ENCODE measurements at regions not wholly inside any gene's neighbourhood (a gene's known extent, or its start where the extent isn't known, plus 50 kb on each side); places are given as distances from the start of the nearest gene placed in this dataset.

DNA sequence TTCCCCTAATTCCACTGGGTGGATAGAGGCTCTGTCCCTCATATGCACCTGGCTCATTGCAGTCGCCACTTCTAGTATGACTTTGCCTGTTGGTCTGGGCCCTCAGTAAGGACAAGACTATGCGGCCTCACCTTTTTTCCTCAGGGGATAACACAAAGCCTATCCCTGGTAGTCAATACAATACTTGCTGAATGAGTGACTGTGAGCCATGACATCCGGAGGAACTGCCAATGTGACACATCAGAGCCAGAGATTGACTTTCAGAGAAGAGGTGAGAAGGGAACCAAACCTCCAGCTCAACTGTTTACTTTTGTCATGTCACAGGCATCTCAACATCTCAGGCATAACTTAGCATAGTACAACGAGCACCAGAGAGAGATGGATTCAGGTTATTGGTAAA lies 371.3 kb downstream of the DMRT2 start:
- DNase-seq (ENCODE audit: low read depth in 1 of 2, low spot score in 1 of 2) (no peak), FAIRE-seq (no peak)
- no peaks in the 10 kb centered on the region for H3K4me1 ChIP-seq

DNA sequence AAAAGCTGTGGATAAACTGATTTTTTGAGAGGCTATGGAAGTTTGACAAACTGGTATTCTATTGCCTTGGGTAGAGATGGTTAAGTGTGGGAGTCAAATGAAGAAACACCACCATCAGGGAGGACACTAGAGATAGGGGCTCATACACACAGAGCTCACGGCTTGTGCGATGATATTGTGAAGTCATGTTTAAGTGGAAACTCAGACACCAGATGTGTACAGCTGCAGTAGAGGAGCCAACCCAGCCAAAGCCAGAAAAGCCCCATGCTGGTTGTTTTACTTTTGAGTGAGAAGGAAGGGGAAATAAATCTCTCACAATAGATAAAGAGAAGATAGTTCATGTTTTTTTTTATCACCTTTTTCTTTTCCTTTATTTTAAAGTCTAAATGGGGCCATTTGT lies 377.7 kb downstream of the DMRT2 start:
- H3K4me2 ChIP-seq = no peak overlapping the region
- CTCF ChIA-PET = interaction anchor here (1.1 kb wide), 1 partner anchor 327 kb away, joined by 3 read pairs; no protein-coding TSS in a partner anchor

More for the DNA sequence above, 371.3 kb downstream of the DMRT2 start:
- TF ChIP-seq HOXA7 (CRISPR knock-in tag; IDR thresholded peaks at IDR 0.05) (no peak), EP300 (IDR thresholded peaks at IDR 0.05) (no peak), CHD4 (IDR thresholded peaks at IDR 0.05; ENCODE audit: borderline replicate concordance) (no peak), ESRRA (IDR thresholded peaks at IDR 0.05; ENCODE audit: borderline replicate concordance, low read length) (no peak), NPAS2 (CRISPR knock-in tag; IDR thresholded peaks at IDR 0.05; ENCODE audit: borderline replicate concordance) (no peak), ATOH8 (CRISPR knock-in tag; IDR thresholded peaks at IDR 0.05; ENCODE audit: low read depth) (no peak), MYC (IDR thresholded peaks at IDR 0.05; ENCODE audit: borderline replicate concordance, low read length) (no peak), JUNB (IDR thresholded peaks at IDR 0.05) (no peak), MAX (IDR thresholded peaks at IDR 0.05) (no peak), KDM1A (IDR thresholded peaks at IDR 0.05; ENCODE audit: low read depth) (no peak), KDM5A (IDR thresholded peaks at IDR 0.05) (no peak), HOXB13 (CRISPR knock-in tag; IDR thresholded peaks at IDR 0.05; ENCODE audit: low read depth) (no peak), ZFP36 (IDR thresholded peaks at IDR 0.05; ENCODE audit: borderline replicate concordance, partially characterized antibody) (no peak), EHF (CRISPR knock-in tag; IDR thresholded peaks at IDR 0.05) (no peak), CHD2 (IDR thresholded peaks at IDR 0.05; ENCODE audit: low read length, partially characterized antibody) (no peak), HEYL (CRISPR knock-in tag; IDR thresholded peaks at IDR 0.05) (no peak)
- TF ChIP-seq, protein P1, sequence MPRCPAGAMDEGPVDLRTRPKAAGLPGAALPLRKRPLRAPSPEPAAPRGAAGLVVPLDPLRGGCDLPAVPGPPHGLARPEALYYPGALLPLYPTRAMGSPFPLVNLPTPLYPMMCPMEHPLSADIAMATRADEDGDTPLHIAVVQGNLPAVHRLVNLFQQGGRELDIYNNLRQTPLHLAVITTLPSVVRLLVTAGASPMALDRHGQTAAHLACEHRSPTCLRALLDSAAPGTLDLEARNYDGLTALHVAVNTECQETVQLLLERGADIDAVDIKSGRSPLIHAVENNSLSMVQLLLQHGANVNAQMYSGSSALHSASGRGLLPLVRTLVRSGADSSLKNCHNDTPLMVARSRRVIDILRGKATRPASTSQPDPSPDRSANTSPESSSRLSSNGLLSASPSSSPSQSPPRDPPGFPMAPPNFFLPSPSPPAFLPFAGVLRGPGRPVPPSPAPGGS (IDR thresholded peaks at IDR 0.05) = no peak
- TF ChIP-seq, protein P2, sequence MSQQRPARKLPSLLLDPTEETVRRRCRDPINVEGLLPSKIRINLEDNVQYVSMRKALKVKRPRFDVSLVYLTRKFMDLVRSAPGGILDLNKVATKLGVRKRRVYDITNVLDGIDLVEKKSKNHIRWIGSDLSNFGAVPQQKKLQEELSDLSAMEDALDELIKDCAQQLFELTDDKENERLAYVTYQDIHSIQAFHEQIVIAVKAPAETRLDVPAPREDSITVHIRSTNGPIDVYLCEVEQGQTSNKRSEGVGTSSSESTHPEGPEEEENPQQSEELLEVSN (IDR thresholded peaks at IDR 0.05; ENCODE audit: borderline replicate concordance, low read depth) = no peak
- TF ChIP-seq, protein P3, sequence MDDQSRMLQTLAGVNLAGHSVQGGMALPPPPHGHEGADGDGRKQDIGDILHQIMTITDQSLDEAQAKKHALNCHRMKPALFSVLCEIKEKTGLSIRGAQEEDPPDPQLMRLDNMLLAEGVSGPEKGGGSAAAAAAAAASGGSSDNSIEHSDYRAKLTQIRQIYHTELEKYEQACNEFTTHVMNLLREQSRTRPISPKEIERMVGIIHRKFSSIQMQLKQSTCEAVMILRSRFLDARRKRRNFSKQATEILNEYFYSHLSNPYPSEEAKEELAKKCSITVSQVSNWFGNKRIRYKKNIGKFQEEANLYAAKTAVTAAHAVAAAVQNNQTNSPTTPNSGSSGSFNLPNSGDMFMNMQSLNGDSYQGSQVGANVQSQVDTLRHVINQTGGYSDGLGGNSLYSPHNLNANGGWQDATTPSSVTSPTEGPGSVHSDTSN (IDR thresholded peaks at IDR 0.05) = no peak
- Histone ChIP-seq H3K9me3 (no peaks in the 10 kb centered on the region; the same call in 2 of the 3 replicates), H3K4me2 (no peak overlapping the region), H3K27ac (no peak overlapping the region), H3K4me3 (no peak overlapping the region)
- ChIA-PET POLR2A (no interaction called here), CTCF (no interaction called here)
- WGBS (ENCODE audit: missing lambda C conversion rate) = 22% methylated on average over 4 of the region's 4 CpGs
- ATAC-seq = no peak

More for the DNA sequence above, 377.7 kb downstream of the DMRT2 start:
- no peaks in the 10 kb centered on the region for H3K4me1 ChIP-seq
- FAIRE-seq (no peak), DNase-seq (ENCODE audit: low read depth in 1 of 2, low spot score in 1 of 2) (no peak), ATAC-seq (no peak)
- 89% methylated on average over 2 of the region's 2 CpGs for WGBS (ENCODE audit: missing lambda C conversion rate)
- no peak for TF ChIP-seq RCOR1 (IDR thresholded peaks at IDR 0.05; ENCODE audit: low read depth, low read length)
- no peak for TF ChIP-seq REST (IDR thresholded peaks at IDR 0.05)
- no peak for TF ChIP-seq RAD21 (conservative IDR thresholded peaks at IDR 0.05 in 1 of 2, IDR thresholded peaks at IDR 0.05 in 1 of 2)
- no peak for TF ChIP-seq MAZ (IDR thresholded peaks at IDR 0.05; ENCODE audit: borderline replicate concordance, low read depth, low read length)
- no peak for TF ChIP-seq CBX2 (IDR thresholded peaks at IDR 0.05; ENCODE audit: borderline replicate concordance, low read depth)
- TF ChIP-seq BHLHE40 (IDR thresholded peaks at IDR 0.05; ENCODE audit: low read depth, low read length) = no peak
- TF ChIP-seq CEBPB (IDR thresholded peaks at IDR 0.05) = no peak
- TF ChIP-seq, protein P1 (IDR thresholded peaks at IDR 0.05) = no peak
- no peak for TF ChIP-seq EHF (CRISPR knock-in tag; IDR thresholded peaks at IDR 0.05)
- no peak for TF ChIP-seq POLR2A (IDR thresholded peaks at IDR 0.05; ENCODE audit: low read length)
- no peak for TF ChIP-seq SMC3 (IDR thresholded peaks at IDR 0.05)
- TF ChIP-seq NPAS2 (CRISPR knock-in tag; IDR thresholded peaks at IDR 0.05; ENCODE audit: borderline replicate concordance) = no peak
- no peak for TF ChIP-seq MYC (IDR thresholded peaks at IDR 0.05; ENCODE audit: borderline replicate concordance, low read length)
- no peak for TF ChIP-seq ZNF302 (CRISPR knock-in tag; IDR thresholded peaks at IDR 0.05)
- TF ChIP-seq ZSCAN20 (CRISPR knock-in tag; IDR thresholded peaks at IDR 0.05) = no peak
- TF ChIP-seq ESRRA (IDR thresholded peaks at IDR 0.05; ENCODE audit: borderline replicate concordance, low read length) = no peak
- no peak for TF ChIP-seq NR3C1 (IDR thresholded peaks at IDR 0.05)
- no peak overlapping the region for H3K27ac ChIP-seq
- POLR2A ChIA-PET = no interaction called here
- H3K9me3 ChIP-seq = no peaks in the 10 kb centered on the region; the same call in 2 of the 3 replicates
- H3K4me3 ChIP-seq = no peak overlapping the region

All from A549 (cell line).